NOMO-1 (cell line): ENCODE measurements at regions not wholly inside any gene's neighbourhood (a gene's known extent, or its start where the extent isn't known, plus 50 kb on each side); places are given as distances from the start of the nearest gene placed in this dataset.
"Not testable (repeated sequence)": the region's sequence is repeated elsewhere in the genome, so short reads cannot be mapped to it uniquely, and the experiment has no call there.

Experiments
- DNase-seq, 2 experiments: peaks; one replicate each; lab custom pipeline; 2025; ENCODE audit not compliant: unreplicated experiment in 2 of 2; lab: John Stamatoyannopoulos, UW

GRCh38 chr5:153209016-153209415 is 281.5 kb upstream of the GRIA1 start:
- no peak for DNase-seq

DNA sequence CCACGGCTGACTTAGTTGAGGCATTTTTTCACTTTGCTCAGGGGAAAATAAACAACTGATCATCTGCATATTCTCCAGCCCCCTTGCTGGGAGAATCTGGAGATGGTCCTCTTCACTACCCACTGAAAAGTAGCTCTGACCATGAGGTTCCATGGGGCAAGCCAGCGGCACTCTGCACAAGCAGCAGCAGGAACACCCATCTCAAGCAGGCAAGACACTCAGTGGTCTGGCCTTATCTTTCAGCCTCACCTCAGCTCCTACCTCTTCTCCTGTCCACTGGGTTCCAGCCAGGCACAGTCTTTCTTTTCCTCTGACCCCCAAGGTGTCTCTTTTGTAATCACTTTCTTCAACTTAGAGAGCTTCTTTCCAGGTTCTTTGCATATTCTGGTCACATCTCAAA is 280.8 kb upstream of the GRIA1 start:
- DNase-seq, result no peak

- no peak for DNase-seq
Observed at GRCh38 chr5:153211076-153211475, 279.4 kb upstream of the GRIA1 start.

DNA sequence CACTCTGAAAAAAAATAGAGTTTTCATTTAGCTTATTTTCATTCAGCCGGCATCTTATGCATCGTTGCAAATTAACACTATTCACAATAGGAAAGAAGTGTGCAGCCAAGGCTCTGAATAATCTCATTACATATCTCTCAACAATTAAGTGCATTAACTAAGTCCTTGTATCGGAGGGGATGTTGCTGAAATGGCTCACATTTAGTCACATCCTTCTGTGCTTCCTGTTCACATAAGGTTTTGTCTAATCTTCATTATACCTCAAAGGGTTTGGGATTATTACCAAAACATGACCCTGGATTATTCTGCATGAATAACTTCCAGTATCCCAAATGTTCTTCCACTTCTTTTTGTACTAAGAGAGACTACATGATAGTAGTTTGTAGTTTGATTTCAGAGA is 278.0 kb upstream of the GRIA1 start:
- DNase-seq, result no peak

DNA sequence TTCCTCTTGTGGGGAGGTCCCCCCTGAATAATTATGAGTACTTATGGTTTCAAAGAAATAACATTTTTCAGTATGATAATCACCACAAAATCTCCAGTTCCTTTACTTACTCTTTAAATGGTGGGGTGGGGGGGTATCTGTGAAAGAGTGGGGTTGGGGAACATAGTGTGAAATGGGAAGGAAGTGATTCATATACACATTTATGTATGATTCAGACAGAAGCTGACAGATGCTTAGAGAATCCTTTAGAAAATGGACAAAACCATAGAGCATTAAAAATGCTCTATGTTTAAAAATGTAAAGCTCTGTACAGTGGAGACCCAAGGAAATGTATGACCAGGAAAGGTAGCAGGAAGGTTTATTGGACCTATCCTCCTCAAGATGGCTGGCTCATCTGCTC is 267.5 kb upstream of the GRIA1 start:
- DNase-seq, result no peak

DNA sequence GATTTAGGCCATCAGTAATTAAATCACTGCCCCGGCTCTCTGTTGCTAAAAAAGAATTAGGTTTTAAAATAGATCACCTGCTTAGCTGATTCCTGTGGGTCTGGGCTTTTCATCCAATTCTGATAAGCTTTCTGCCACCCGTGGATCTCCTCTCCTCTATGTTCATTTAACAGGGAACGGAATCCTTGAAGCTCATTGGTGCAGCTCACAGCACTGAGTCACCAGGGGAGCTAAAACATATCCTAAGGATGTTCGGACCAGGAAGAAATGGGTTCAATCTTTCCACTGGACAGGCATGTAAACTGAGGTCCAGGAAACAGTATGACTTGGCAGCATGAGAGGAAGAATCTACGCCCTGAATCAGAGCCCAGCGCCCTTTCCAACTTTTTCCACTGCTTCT is 267.1 kb upstream of the GRIA1 start:
- no peak for DNase-seq

GRCh38 chr5:153224651-153225050 is 265.8 kb upstream of the GRIA1 start:
- DNase-seq, result no peak

DNA sequence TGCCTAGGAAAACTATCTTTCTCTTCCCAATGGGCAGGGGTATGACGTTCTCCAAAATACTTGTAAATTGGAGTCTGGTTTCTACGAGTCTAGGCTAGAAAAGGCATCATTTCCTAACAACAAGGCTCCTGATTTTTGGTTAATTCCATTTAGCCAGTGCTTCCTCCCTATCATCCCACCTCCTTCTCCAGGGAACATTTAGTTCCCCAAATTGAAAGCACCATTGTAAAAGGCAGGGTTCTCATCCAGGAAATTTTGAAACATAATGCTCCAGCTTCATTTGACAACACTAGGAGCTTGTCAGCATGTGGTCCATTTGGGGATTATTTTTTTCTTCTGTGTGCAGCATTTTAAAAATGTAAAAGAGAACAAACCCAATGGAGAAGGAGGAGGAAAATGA is 256.5 kb upstream of the GRIA1 start:
- no peak for DNase-seq

DNA sequence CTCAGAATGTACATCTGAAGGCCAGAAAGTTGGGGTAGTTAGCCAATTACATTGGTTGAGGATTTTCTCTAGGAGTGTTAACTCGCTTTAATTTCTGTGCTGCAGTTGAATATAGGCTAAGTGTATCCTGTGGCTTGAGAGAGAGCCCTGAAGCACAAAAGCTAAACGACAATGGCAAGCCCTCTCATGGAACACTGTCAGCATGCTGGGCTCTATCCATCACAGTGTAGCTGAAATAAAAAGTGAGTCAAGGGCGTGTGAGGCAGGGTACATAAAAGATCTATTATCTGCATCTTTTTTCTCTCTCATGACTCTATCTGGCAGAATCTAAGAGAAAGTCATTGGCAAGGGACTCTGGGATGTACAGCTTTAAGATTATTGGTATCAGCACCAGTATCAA is 254.2 kb upstream of the GRIA1 start:
- no peak for DNase-seq

- DNase-seq, result no peak
Observed at GRCh38 chr5:153237671-153238332, 252.7 kb upstream of the GRIA1 start.

DNA sequence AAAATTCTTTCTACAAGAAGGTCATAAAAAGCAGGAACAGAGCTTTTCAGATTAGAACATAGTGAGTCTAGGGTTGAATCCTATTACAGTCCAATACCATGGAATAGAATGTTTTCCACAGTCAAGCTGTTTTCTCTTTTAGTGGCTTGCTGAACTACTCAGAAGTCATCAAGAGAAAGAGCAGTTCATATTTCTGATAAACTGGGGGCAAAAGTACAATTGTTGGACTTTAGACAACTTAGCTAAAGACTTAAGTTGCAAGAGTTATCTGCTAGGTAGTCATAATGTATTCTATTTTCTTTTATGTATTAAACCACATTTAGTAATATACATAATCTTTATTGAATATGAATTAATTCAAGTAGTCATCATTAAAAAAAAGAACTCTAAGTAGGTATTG is 233.1 kb upstream of the GRIA1 start:
- no peak for DNase-seq

DNA sequence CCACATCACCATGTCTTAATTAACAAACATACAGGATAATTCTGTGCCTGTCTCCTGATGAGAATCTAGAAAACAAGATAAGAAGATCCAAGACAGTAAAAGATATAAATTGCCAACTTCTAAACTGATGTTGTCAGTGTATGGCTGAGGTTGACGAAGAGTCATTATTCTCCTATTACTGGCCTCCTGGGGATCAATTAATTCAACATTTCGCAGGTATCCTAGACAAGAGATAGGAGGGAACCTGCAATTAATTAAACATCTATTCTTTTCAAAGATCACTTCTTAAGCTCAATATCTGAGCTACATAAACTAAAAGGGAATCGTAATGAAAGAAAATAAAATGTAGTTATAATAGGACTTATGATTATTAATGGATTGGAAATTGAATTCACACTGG is 232.0 kb upstream of the GRIA1 start:
- no peak for DNase-seq

DNA sequence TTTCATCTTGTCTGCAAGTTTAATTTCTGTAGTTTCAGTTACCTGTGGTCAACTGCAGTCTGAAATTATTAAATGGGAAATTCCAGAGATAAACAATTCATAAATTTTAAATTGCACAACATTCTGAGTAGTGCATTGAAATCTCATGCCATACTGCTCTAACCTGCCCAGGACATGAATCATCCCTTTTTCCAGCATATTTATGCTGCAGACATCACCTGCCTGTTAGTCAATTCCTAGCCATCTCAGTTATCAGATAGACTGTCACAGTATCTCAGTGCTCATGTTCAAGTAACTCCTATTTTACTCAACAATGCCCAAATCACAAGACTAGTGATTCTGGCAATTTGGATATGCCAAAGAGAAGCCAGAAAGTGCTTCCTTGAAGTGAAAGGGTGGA is 223.0 kb upstream of the GRIA1 start:
- DNase-seq, result no peak

- DNase-seq, result no peak
Observed at GRCh38 chr5:153275695-153276094, 214.8 kb upstream of the GRIA1 start.

DNA sequence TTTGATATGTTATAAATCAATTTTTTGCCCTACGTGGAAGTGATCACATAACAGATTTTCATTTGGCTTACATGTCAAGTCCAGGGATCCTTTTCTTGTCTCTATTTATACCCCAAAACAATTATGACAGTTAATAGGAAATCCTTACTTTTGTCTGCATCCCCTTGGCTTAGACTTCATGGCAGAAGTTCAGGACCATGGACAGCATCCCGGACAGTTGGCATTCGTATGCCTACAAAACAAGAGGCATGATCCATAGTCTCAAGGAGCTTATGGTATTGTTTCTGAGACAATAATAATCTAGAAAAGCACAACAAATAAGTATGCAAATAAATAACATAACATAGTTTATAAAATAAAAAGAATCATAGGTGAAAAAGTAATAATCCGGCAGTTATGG is 214.3 kb upstream of the GRIA1 start:
- peak in 1 of 2 experiments; percentile 8 for DNase-seq

DNA sequence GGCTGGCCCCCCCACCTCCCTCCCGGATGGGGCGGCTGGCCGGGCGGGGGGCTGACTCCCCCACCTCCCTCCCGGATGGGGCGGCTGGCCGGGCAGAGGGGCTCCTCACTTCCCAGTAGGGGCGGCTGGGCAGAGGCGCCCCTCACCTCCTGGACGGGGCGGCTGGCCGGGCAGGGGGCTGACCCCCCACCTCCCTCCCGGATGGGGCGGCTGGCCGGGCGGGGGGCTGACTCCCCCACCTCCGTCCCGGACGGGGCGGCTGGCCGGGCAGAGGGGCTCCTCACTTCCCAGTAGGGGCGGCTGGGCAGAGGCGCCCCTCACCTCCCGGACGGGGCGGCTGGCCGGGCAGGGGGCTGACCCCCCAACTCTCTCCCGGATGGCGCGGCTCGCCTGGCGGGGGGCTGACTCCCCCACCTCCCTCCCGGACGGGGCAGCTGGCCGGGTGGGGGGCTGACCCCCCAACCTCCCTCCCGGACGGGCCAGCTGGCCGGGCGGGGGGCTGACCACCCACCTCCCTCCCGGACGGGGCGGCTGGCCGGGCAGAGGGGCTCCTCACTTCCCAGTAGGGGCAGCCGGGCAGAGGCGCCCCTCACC is 194.1 kb upstream of the GRIA1 start:
- not testable (repeated sequence) for DNase-seq

DNA sequence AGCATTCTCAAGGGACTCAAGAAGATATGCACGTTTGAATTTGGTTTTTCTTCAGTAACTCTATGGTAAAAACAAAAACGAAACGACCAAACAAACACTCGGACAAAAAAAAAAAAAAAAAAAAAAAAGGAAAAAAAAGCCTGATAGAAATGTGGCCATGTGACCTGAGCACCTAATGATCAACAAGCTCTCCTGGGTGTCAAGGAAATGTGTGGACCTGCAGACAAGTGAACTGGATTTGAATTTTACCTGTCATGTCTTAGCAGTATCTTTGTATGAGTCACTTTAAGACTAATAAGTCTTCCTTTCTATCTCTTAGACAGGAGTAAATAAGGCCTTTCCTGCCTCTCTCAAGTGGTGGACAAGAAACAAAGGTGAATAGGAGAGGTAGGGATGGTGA is 190.6 kb upstream of the GRIA1 start:
- no peak for DNase-seq

- no peak for DNase-seq
Observed at GRCh38 chr5:153308282-153308681, 182.2 kb upstream of the GRIA1 start.

GRCh38 chr5:153318556-153318955 is 171.9 kb upstream of the GRIA1 start:
- DNase-seq, result no peak

DNA sequence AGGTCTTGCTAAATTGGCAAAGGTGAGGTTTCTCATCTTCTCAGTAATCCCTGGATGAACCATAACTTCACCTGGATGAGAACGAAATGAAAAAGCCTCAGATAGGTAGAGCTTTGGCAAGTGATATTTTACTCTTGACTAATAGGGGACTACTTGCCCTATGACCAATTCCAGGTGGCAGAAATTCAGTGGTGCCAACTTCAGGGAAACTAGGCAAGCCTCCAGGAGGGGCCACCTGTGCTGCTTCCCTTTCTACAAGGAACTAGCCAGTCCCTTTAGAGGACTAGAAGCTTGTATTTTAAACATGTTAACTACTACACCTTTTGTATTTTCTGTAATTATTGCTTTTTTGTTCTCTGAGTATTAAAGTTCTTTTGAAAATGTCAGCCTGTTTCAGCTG is 169.0 kb upstream of the GRIA1 start:
- no peak for DNase-seq

- DNase-seq, result no peak
Observed at GRCh38 chr5:153340139-153340538, 150.3 kb upstream of the GRIA1 start.

- DNase-seq, result no peak
Observed at GRCh38 chr5:153340738-153341137, 149.7 kb upstream of the GRIA1 start.

- no peak for DNase-seq
Observed at GRCh38 chr5:153342487-153342886, 148.0 kb upstream of the GRIA1 start.
